Upper lobe of right lung (tissue), 1 donor: ENCODE measurements at regions not wholly inside any gene's neighbourhood (a gene's known extent, or its start where the extent isn't known, plus 50 kb on each side); places are given as distances from the start of the nearest gene placed in this dataset.

Source experiments
- ATAC-seq: fragments of 200-7000 bp; cut with Tn5 transposase; one replicate; pipeline ENCODE4 v1.9.1; 2020; ENCODE audit warnings: mild to moderate bottlenecking, moderate library complexity
- DNase-seq: peaks from one replicate; pipeline ENCODE4 v3.0.0-alpha.2; 2020
- H3K27ac ChIP-seq: fragments of 200-600 bp; one replicate; pipeline ENCODE4 v1.8.0; 2022
- H3K27me3 ChIP-seq: fragments of 200-600 bp; one replicate; pipeline ENCODE4 v1.8.0; 2022; ENCODE audit warnings: mild to moderate bottlenecking
- H3K36me3 ChIP-seq: fragments of 200-600 bp; one replicate; pipeline ENCODE4 v1.8.0; 2022
- H3K4me1 ChIP-seq: fragments of 200-600 bp; one replicate; pipeline ENCODE4 v1.8.0; 2022
- H3K4me3 ChIP-seq: fragments of 200-600 bp; one replicate; pipeline ENCODE4 v1.8.0; 2022; ENCODE audit warnings: mild to moderate bottlenecking
- H3K9me3 ChIP-seq: fragments of 200-600 bp; one replicate; pipeline ENCODE4 v1.8.0; 2022
- intact Hi-C: fragments of 100-400 bp; cut with DNase I; formaldehyde crosslinking; loops from one replicate; pipeline ENCODE4 v1.11.0; 2022
- TF ChIP-seq, protein P1 (sequence below): fragments of 200-600 bp; IDR thresholded peaks from one replicate; pipeline ENCODE4 v1.8.0; 2022; ENCODE audit warnings: antibody characterized with exemption
- donor health status: DM: no; HTN: yes; CAD: no; lungs with severe emphysema.

DNA sequence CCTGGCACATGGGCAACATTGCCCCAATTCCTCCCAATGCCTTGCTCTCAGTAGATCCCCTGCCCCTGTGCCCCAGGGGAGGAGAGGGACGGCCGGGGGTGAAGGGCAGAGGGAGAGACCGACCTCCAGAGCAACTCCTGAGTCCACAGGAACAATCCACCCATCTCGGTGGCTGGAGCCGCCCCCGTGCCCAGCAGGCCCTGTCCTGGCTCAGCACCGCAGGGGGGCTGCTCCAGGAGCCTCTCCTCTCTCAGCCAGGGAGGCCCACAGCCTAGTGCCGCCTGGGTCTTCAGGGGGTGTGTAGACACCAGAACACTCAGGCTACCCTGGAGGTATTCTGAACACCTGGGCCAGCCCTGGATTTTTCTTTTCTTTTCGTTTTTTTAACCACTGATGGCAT, 233.7 kb upstream of the SDK2 start:
- intact Hi-C loops, result no loop called here
- no peak for ATAC-seq
- no peak overlapping the region for H3K4me3 ChIP-seq
- H3K36me3 ChIP-seq, result no peaks in the 10 kb centered on the region
- TF ChIP-seq, protein P1, sequence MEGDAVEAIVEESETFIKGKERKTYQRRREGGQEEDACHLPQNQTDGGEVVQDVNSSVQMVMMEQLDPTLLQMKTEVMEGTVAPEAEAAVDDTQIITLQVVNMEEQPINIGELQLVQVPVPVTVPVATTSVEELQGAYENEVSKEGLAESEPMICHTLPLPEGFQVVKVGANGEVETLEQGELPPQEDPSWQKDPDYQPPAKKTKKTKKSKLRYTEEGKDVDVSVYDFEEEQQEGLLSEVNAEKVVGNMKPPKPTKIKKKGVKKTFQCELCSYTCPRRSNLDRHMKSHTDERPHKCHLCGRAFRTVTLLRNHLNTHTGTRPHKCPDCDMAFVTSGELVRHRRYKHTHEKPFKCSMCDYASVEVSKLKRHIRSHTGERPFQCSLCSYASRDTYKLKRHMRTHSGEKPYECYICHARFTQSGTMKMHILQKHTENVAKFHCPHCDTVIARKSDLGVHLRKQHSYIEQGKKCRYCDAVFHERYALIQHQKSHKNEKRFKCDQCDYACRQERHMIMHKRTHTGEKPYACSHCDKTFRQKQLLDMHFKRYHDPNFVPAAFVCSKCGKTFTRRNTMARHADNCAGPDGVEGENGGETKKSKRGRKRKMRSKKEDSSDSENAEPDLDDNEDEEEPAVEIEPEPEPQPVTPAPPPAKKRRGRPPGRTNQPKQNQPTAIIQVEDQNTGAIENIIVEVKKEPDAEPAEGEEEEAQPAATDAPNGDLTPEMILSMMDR, result no peak
- H3K4me1 ChIP-seq, result no peaks in the 10 kb centered on the region
- H3K27me3 ChIP-seq, result peaks cover 1% of the 10 kb centered on the region
- H3K27ac ChIP-seq, result no peak overlapping the region
- no peaks in the 10 kb centered on the region for H3K9me3 ChIP-seq
- no peak for DNase-seq

DNA sequence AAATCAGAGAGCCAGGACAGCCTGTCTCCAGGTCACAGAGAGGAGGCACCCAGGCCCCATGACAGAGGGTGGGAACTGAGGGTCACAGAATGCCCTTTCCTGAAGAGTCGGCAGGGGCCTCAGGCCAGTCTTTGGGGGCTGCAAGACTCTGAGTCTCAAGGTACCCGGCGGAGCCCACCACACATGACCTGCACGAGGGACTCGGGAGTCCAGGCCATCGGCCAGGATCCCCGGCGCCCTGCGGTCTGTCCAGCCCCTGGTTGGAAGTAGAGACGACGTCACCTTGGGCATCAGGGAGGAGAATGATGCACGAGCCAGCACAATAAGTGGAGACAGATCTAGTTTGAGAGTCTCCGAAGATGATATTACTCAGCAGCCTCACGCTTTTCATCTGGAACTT, 234.7 kb upstream of the SDK2 start:
- no peaks in the 10 kb centered on the region for H3K36me3 ChIP-seq

DNA sequence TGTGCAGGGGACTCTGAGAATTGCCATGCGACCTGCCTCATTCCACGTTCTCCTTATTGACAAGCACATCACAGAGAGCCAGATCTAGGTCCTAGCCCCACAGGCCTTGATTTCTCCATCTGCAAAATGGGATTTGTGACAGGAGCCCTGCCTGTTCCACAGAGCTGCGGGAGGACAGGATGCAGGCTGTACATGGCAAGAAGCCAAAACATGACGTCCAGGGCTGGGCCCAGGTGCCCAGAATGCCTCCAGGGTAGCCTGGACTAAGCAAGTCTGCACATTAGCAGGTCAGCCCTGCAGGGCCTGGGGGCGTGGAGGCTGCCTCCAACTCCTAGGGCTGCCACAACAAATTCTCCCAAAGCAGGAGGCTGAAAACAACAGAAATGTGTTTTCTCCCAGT, 235.7 kb upstream of the SDK2 start:
- no peak overlapping the region for H3K4me3 ChIP-seq
- H3K27ac ChIP-seq, result no peak overlapping the region
- TF ChIP-seq, protein P1, result no peak
- H3K36me3 ChIP-seq, result no peaks in the 10 kb centered on the region
- DNase-seq (no peak), ATAC-seq (no peak)
- H3K27me3 ChIP-seq, result peaks cover 7% of the 10 kb centered on the region
- H3K4me1 ChIP-seq, result no peaks in the 10 kb centered on the region
- intact Hi-C loops, result no loop called here
- H3K9me3 ChIP-seq, result no peaks in the 10 kb centered on the region

More for the DNA sequence above, 234.7 kb upstream of the SDK2 start:
- Histone ChIP-seq H3K4me3 (no peak overlapping the region), H3K4me1 (no peaks in the 10 kb centered on the region), H3K9me3 (no peaks in the 10 kb centered on the region), H3K27me3 (peaks cover 7% of the 10 kb centered on the region), H3K27ac (no peak overlapping the region)
- DNase-seq (no peak), ATAC-seq (no peak)
- TF ChIP-seq, protein P1, result no peak
- intact Hi-C loops, result no loop called here

DNA sequence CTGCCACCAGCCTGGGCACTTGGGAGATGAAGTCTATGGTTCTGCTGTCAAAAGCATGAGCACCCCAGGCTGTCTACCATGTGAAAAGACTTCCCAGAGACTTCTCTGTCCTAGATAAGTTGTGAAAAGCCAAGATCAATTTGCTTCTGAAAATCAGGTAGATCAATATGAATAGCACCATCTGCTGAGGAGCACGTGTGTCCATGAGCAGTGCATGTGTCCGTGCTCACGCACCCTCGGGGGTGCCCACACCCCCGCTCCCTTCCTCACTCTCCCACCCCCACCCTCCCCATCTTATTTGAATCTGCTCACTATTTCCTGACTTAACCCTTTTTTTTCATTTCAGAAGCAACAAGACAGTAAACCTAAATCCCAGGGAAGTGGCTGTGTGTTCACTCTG, 238.3 kb upstream of the SDK2 start:
- no peak for ATAC-seq
- TF ChIP-seq, protein P1, result no peak
- H3K27me3 ChIP-seq, result peaks cover 7% of the 10 kb centered on the region
- no peak overlapping the region for H3K27ac ChIP-seq
- no peak overlapping the region for H3K4me3 ChIP-seq
- no peaks in the 10 kb centered on the region for H3K36me3 ChIP-seq
- H3K9me3 ChIP-seq, result no peaks in the 10 kb centered on the region
- no peak for DNase-seq
- H3K4me1 ChIP-seq, result no peaks in the 10 kb centered on the region
- intact Hi-C loops, result no loop called here

DNA sequence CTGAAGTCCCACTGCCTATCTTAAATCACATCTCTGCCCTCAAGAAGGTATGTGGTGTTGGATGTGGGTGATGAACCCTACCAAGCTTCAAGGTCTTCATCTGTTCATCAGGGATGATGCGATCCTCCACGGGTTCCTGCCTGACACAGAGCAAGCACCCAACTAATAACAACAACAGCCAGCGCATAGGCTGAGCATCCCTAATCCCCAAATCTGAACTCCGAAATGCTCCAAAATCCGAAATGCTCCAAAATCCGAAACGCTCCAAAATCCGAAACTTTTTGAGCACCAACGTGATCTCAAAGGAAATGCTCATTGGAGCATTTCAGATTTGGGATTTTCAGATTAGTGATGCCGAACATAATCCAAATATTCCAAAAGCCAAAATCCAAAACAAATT, 238.9 kb upstream of the SDK2 start:
- H3K36me3 ChIP-seq, result no peaks in the 10 kb centered on the region
- peaks cover 7% of the 10 kb centered on the region for H3K27me3 ChIP-seq
- no peak overlapping the region for H3K4me3 ChIP-seq
- no peaks in the 10 kb centered on the region for H3K9me3 ChIP-seq
- ATAC-seq (no peak), DNase-seq (no peak)
- no peaks in the 10 kb centered on the region for H3K4me1 ChIP-seq
- intact Hi-C loops, result no loop called here
- TF ChIP-seq, protein P1, result no peak
- no peak overlapping the region for H3K27ac ChIP-seq

DNA sequence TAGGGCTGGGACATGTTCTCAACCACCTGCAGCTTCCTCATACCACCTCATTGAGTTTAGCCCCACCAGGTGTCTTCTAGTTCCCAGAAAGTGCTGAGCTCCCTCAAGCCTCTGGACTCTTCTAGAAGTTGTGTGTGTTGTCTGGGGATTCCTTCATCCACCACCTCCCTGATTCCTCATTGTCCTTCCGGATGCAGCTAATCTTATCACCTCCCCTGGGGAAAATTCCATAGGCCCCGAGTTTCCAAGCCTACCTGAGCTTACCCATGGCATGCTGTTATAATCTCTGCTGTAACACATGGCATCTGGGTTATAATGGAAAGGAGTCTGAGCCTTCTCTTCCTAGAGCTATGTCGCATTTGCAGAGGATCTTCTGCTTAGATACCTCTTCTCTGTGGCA, 243.5 kb upstream of the SDK2 start:
- no peaks in the 10 kb centered on the region for H3K4me1 ChIP-seq
- H3K4me3 ChIP-seq, result no peak overlapping the region
- ATAC-seq, result no peak
- TF ChIP-seq, protein P1, result no peak
- H3K27me3 ChIP-seq, result peaks cover 7% of the 10 kb centered on the region
- H3K27ac ChIP-seq, result no peak overlapping the region
- intact Hi-C loops, result no loop called here
- DNase-seq, result no peak
- H3K36me3 ChIP-seq, result no peaks in the 10 kb centered on the region
- H3K9me3 ChIP-seq, result no peaks in the 10 kb centered on the region
